Transverse colon (tissue), 4 donors: ENCODE measurements at regions not wholly inside any gene's neighbourhood (a gene's known extent, or its start where the extent isn't known, plus 50 kb on each side); places are given as distances from the start of the nearest gene placed in this dataset.

Experiments used
- DNase-seq: peaks from one replicate; pipeline ENCODE4 v3.0.0-alpha.2; 2019
- H3K27ac ChIP-seq, 4 donors: fragments of 200-600 bp; sonication (generic); 2 replicates each; pipeline ENCODE4 v1.5.1; 2016 to 2018; ENCODE audit warnings: inconsistent platforms in 4 of 4
- H3K27me3 ChIP-seq: fragments of 200-600 bp; sonication (generic); 2 replicates; pipeline ENCODE4 v1.5.1; 2017; ENCODE audit warnings: inconsistent platforms
- H3K36me3 ChIP-seq, 4 donors: fragments of 200-600 bp; sonication (generic); 2 replicates each; pipeline ENCODE4 v1.5.1; 2017 to 2019; ENCODE audit warnings: inconsistent platforms in 4 of 4
- H3K4me1 ChIP-seq, 4 donors: fragments of 200-600 bp; sonication (generic); 2 replicates each; pipeline ENCODE4 v1.5.1; 2017 to 2020; ENCODE audit warnings: inconsistent platforms in 4 of 4
- H3K4me3 ChIP-seq, 4 donors: fragments of 200-600 bp; sonication (generic); 1 replicate in 1 of 4; 2 replicates in 3 of 4; pipeline versions ENCODE4 v1.5.1 to v1.6.1; 2017 to 2019; ENCODE audit warnings: inconsistent platforms in 4 of 4
- H3K9me3 ChIP-seq, 2 donors: fragments of 200-600 bp; sonication (generic); 2 replicates each; pipeline ENCODE4 v1.5.1; 2017 to 2019; ENCODE audit warnings: inconsistent platforms in 2 of 2
- EP300 ChIP-seq: sonication (generic); formaldehyde crosslinking; IDR thresholded peaks from one replicate; pipeline ENCODE4 v1.6.1; 2017; ENCODE audit warnings: antibody characterized with exemption, low read depth
- POLR2A ChIP-seq: fragments of 450-650 bp; IDR thresholded peaks from one replicate; pipeline ENCODE4 v1.6.1; 2016; ENCODE audit warnings: antibody characterized with exemption, mild to moderate bottlenecking, moderate library complexity
- POLR2AphosphoS5 ChIP-seq, 3 donors: sonication (generic); formaldehyde crosslinking; IDR thresholded peaks; one replicate each; pipeline ENCODE4 v1.6.1; 2016; ENCODE audit warnings: antibody characterized with exemption in 3 of 3
- WGBS, 2 donors: methylation state at CpG; one replicate each; pipeline ENCODE4 v1.1.5; 2018; ENCODE audit warnings: low coverage in 1 of 2; 5-methylcytosine and 5-hydroxymethylcytosine counted together
- in situ Hi-C, 4 donors: fragments of 200-750 bp; cut with MboI; loops; one replicate each; pipeline versions ENCODE4 v1.15.0 to v1.15.1; 2017; ENCODE audit warnings: low sequenced_read_pairs in 3 of 4, low pct_ligation_motif_present in 1 of 4, low pct_unique_long_range_greater_than_20kb in 1 of 4
- intact Hi-C: fragments of 100-400 bp; cut with DNase I; formaldehyde crosslinking; loops from one replicate; pipeline ENCODE4 v1.15.1; 2023; ENCODE audit warnings: low total_unique reads
- TF ChIP-seq, protein P1 (sequence below), 5 experiments: fragments of 200-600 bp in 3 of 5; fragments of 450-650 bp in 2 of 5; sonication (generic) in 3 of 5; IDR thresholded peaks; 1 replicate in 2 of 5; 2 replicates in 3 of 5; pipeline ENCODE4 v1.5.1; 2016 to 2017; ENCODE audit warnings: antibody characterized with exemption in 5 of 5, inconsistent platforms in 3 of 5, mild to moderate bottlenecking in 2 of 5, moderate library complexity in 1 of 5

DNA sequence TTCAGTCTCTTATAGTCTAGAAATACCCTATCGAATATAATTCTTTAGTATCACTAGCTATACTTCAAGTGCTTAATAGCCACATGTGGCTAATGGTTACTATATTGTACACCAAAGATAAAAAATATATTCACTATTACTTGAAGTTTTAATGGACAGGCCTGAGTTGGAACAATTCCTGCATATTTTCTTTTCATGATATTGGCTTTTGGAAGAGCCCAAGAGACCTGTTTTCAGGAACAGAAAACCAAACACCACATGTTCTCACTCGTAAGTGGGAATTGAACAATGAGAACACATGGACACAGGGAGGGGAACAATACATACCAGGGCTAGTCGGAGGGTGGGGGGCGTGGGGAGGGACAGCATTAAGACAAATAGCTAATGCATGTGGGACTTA, 334.4 kb upstream of the TRIB2 start:
- no peak overlapping the region for H3K27ac ChIP-seq
- intact Hi-C loops = no loop called here

DNA sequence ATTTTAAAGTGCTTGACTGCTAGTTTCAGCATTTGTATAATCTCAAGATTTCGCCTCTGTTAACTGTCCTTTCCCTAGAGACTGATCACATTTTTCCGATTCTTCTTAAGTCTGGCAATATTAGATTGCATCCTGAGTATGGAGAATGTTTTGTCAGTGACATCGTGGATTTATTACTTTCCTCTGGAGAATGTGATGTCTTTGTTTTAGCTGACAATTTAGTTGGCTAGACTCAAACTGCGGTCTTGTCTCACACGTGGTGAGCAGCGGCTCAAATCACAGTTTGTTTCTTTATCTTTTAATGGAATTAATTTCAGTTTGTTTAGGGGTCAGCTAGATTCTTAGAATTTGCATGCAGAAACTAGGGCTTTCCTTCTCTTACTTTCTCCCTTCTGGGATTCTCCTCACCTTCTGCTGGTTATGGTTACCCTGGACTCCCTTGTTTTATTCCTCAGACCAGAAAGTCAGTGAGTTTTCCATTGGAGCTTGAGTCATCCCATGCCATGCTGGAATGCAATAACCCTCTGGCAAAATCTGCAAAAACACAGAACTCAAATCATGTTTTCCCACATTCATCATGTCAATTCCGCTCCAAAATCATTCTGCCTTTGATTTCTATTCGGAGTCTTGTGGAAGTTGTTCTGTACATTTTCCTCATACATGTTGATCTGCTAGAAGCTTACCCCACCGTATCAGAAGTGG, 327.2 kb upstream of the TRIB2 start:
- peaks cover 0 to 4% (median 0%) of the 10 kb centered on the region in 4 donors for H3K4me1 ChIP-seq
- H3K27me3 ChIP-seq = no peaks in the 10 kb centered on the region
- DNase-seq = no peak
- TF ChIP-seq POLR2AphosphoS5 (IDR thresholded peaks at IDR 0.05) = no peak
- no peak for TF ChIP-seq POLR2A
- no peak for TF ChIP-seq EP300
- TF ChIP-seq, protein P1, sequence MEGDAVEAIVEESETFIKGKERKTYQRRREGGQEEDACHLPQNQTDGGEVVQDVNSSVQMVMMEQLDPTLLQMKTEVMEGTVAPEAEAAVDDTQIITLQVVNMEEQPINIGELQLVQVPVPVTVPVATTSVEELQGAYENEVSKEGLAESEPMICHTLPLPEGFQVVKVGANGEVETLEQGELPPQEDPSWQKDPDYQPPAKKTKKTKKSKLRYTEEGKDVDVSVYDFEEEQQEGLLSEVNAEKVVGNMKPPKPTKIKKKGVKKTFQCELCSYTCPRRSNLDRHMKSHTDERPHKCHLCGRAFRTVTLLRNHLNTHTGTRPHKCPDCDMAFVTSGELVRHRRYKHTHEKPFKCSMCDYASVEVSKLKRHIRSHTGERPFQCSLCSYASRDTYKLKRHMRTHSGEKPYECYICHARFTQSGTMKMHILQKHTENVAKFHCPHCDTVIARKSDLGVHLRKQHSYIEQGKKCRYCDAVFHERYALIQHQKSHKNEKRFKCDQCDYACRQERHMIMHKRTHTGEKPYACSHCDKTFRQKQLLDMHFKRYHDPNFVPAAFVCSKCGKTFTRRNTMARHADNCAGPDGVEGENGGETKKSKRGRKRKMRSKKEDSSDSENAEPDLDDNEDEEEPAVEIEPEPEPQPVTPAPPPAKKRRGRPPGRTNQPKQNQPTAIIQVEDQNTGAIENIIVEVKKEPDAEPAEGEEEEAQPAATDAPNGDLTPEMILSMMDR (IDR thresholded peaks at IDR 0.05) = no peak
- H3K36me3 ChIP-seq = no peaks in the 10 kb centered on the region
- H3K27ac ChIP-seq = no peak overlapping the region
- in situ Hi-C loops = loop anchor here in 1 of 4 donors (25.0 kb wide), 1 partner anchor 552 kb away; no protein-coding TSS in a partner anchor
- H3K4me3 ChIP-seq = no peak overlapping the region
- WGBS, 2 donors = 74 to 83% methylated on average over 5 to 9 of the region's 9 CpGs
- no peaks in the 10 kb centered on the region for H3K9me3 ChIP-seq
- intact Hi-C loops = no loop called here

More for the DNA sequence above, 334.4 kb upstream of the TRIB2 start:
- no peak for DNase-seq
- Histone ChIP-seq H3K9me3 (no peaks in the 10 kb centered on the region), H3K4me1 (no peaks in the 10 kb centered on the region), H3K4me3 (no peak overlapping the region), H3K27me3 (no peaks in the 10 kb centered on the region), H3K36me3 (no peaks in the 10 kb centered on the region)
- TF ChIP-seq, protein P1 (IDR thresholded peaks at IDR 0.05) = no peak
- TF ChIP-seq POLR2A (no peak), EP300 (no peak), POLR2AphosphoS5 (IDR thresholded peaks at IDR 0.05) (no peak)
- WGBS, 2 donors = 82 to 100% methylated on average over 1 to 4 of the region's 4 CpGs
- in situ Hi-C loops = loop anchor here in 1 of 4 donors (25.0 kb wide), 1 partner anchor 545 kb away; no protein-coding TSS in a partner anchor

DNA sequence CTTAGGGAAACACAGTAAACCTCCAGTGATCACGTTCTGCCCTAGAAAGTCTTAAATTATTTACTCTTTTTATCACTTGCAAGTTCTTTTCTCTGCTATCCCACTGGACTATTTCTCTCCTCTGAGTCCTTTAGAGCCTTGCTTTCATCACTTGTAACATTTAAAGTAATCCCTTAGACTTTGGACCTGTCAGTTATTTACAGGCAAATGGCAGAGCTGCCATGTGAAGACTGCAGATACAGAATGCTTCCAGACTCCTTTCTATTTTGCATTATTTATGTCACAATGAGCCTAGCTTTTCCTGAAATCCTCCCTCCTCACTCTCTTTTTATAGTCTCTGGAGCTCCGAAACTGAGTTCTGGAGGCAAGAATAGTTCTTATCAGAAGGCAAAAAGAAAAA, 325.6 kb upstream of the TRIB2 start:
- TF ChIP-seq, protein P1 (IDR thresholded peaks at IDR 0.05) = no peak
- TF ChIP-seq POLR2AphosphoS5 (IDR thresholded peaks at IDR 0.05) = no peak
- no peak for TF ChIP-seq POLR2A
- TF ChIP-seq EP300 = no peak
- 26 to 44% methylated on average over 2 of the region's 2 CpGs for WGBS, 2 donors
- no peak for DNase-seq

DNA sequence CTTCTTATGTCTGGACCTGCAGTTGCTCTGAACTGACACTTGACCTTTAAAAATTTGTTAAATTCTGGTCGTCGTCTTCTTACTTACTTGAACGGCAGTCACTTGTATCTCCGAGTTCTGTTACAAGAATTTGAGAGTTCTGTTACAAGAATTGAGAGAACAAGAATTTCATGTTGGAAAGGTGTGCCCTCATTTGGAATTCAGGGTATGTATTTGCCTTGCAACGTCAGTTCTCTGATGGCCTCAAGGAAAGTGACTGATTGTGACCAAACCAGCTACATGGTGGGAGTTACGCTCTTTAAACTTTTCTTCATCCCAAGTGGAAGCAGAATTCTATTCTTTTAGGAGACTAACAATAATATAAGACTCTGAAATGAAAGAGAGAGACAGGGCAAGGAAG, 320.0 kb upstream of the TRIB2 start:
- TF ChIP-seq, protein P1 (IDR thresholded peaks at IDR 0.05) = no peak
- TF ChIP-seq POLR2AphosphoS5 (IDR thresholded peaks at IDR 0.05) (no peak), EP300 (no peak), POLR2A (no peak)
- Histone ChIP-seq H3K27ac (no peak overlapping the region), H3K4me1 (no peaks in the 10 kb centered on the region), H3K9me3 (no peaks in the 10 kb centered on the region), H3K4me3 (no peak overlapping the region), H3K36me3 (no peaks in the 10 kb centered on the region), H3K27me3 (no peaks in the 10 kb centered on the region)
- no peak for DNase-seq
- in situ Hi-C loops = loop anchor here in 1 of 4 donors (25.0 kb wide), 1 partner anchor 559 kb away; no protein-coding TSS in a partner anchor
- 96% methylated on average over 6 of the region's 6 CpGs for whole genome bisulfite sequencing, 2 donors
- intact Hi-C loops = no loop called here

More for the DNA sequence above, 325.6 kb upstream of the TRIB2 start:
- no peaks in the 10 kb centered on the region for H3K9me3 ChIP-seq
- peaks cover 0 to 4% (median 0%) of the 10 kb centered on the region in 4 donors for H3K4me1 ChIP-seq
- H3K27ac ChIP-seq = no peak overlapping the region
- intact Hi-C loops (no loop called here), in situ Hi-C loops (loop anchor here in 1 of 4 donors (25.0 kb wide), 1 partner anchor 554 kb away; no protein-coding TSS in a partner anchor)
- no peaks in the 10 kb centered on the region for H3K36me3 ChIP-seq
- H3K4me3 ChIP-seq = no peak overlapping the region
- no peaks in the 10 kb centered on the region for H3K27me3 ChIP-seq
